Nephron (organoid): ENCODE measurements at regions not wholly inside any gene's neighbourhood (a gene's known extent, or its start where the extent isn't known, plus 50 kb on each side); places are given as distances from the start of the nearest gene placed in this dataset.

Experiments
- H3K27ac Mint-ChIP-seq, 3 experiments: 2 replicates each; pipeline ENCODE4 v1.8.0; 2020; ENCODE audit warnings: mixed read lengths in 3 of 3, mild to moderate bottlenecking in 2 of 3, moderate library complexity in 1 of 3
- H3K27me3 Mint-ChIP-seq: 2 replicates; pipeline ENCODE4 v1.8.0; 2021; ENCODE audit warnings: low read depth, mild to moderate bottlenecking, moderate library complexity, mixed read lengths
- H3K36me3 Mint-ChIP-seq: 2 replicates; pipeline ENCODE4 v1.8.0; 2020; ENCODE audit warnings: low read depth, mixed read lengths
- H3K4me1 Mint-ChIP-seq: 2 replicates; pipeline ENCODE4 v1.8.0; 2020; ENCODE audit warnings: mixed read lengths
- H3K4me3 Mint-ChIP-seq, 3 experiments: 2 replicates each; pipeline ENCODE4 v1.8.0; 2020; ENCODE audit warnings: mild to moderate bottlenecking in 3 of 3, mixed read lengths in 3 of 3, moderate library complexity in 2 of 3
- H3K9me3 Mint-ChIP-seq: 2 replicates; pipeline ENCODE4 v1.8.0; 2020; ENCODE audit warnings: mixed read lengths
- CTCF ChIP-seq, 3 experiments: fragments of 200-600 bp; sonication (generic); IDR thresholded peaks; one replicate each; pipeline ENCODE4 v1.5.0; 2021; ENCODE audit warnings: antibody characterized with exemption in 3 of 3; ENCODE audit not compliant: unreplicated experiment in 3 of 3

GRCh38 chr21:41048145-41048544 lies 119.8 kb upstream of the BACE2 start:
- peaks cover 14% of the 10 kb centered on the region for H3K27me3 Mint-ChIP-seq
- TF ChIP-seq CTCF (IDR thresholded peaks at IDR 0.05; ENCODE audit: unreplicated experiment in 3 of 3) = no peak

GRCh38 chr21:41048623-41049022 lies 119.3 kb upstream of the BACE2 start:
- H3K27ac Mint-ChIP-seq = no peak overlapping the region

More at GRCh38 chr21:41048145-41048544, 119.8 kb upstream of the BACE2 start:
- H3K36me3 Mint-ChIP-seq = no peaks in the 10 kb centered on the region
- H3K4me3 Mint-ChIP-seq = no peak overlapping the region
- H3K27ac Mint-ChIP-seq = no peak overlapping the region
- no peaks in the 10 kb centered on the region for H3K9me3 Mint-ChIP-seq
- H3K4me1 Mint-ChIP-seq = peaks cover 7% of the 10 kb centered on the region

GRCh38 chr21:41052820-41053555 lies 115.0 kb upstream of the BACE2 start:
- H3K4me3 Mint-ChIP-seq = no peak overlapping the region
- H3K36me3 Mint-ChIP-seq = no peaks in the 10 kb centered on the region
- peaks cover 9% of the 10 kb centered on the region for H3K4me1 Mint-ChIP-seq
- H3K27ac Mint-ChIP-seq = no peak overlapping the region
- no peak for TF ChIP-seq CTCF (IDR thresholded peaks at IDR 0.05; ENCODE audit: unreplicated experiment in 3 of 3)
- no peaks in the 10 kb centered on the region for H3K27me3 Mint-ChIP-seq
- H3K9me3 Mint-ChIP-seq = no peaks in the 10 kb centered on the region

More at GRCh38 chr21:41048623-41049022, 119.3 kb upstream of the BACE2 start:
- Mint-ChIP-seq H3K27me3 (peaks cover 14% of the 10 kb centered on the region), H3K4me3 (no peak overlapping the region), H3K4me1 (peaks cover 7% of the 10 kb centered on the region), H3K9me3 (no peaks in the 10 kb centered on the region), H3K36me3 (no peaks in the 10 kb centered on the region)
- no peak for TF ChIP-seq CTCF (IDR thresholded peaks at IDR 0.05; ENCODE audit: unreplicated experiment in 3 of 3)

- Mint-ChIP-seq H3K4me3 (no peak overlapping the region), H3K27ac (no peak overlapping the region), H3K27me3 (no peaks in the 10 kb centered on the region), H3K9me3 (peaks cover under 1% of the 10 kb centered on the region), H3K36me3 (no peaks in the 10 kb centered on the region), H3K4me1 (peaks cover 7% of the 10 kb centered on the region)
- no peak for TF ChIP-seq CTCF (IDR thresholded peaks at IDR 0.05; ENCODE audit: unreplicated experiment in 3 of 3)
Measured at GRCh38 chr21:41054018-41054578, 113.9 kb upstream of the BACE2 start.

- no peaks in the 10 kb centered on the region for H3K36me3 Mint-ChIP-seq
- no peaks in the 10 kb centered on the region for H3K27me3 Mint-ChIP-seq
- H3K4me3 Mint-ChIP-seq = no peak overlapping the region
- no peak for TF ChIP-seq CTCF (IDR thresholded peaks at IDR 0.05; ENCODE audit: unreplicated experiment in 3 of 3)
- peaks cover 18% of the 10 kb centered on the region for H3K4me1 Mint-ChIP-seq
- no peak overlapping the region for H3K27ac Mint-ChIP-seq
- H3K9me3 Mint-ChIP-seq = peaks cover 4% of the 10 kb centered on the region
Measured at GRCh38 chr21:41055266-41055665, 112.7 kb upstream of the BACE2 start.

GRCh38 chr21:41059871-41060270 lies 108.1 kb upstream of the BACE2 start:
- Mint-ChIP-seq H3K36me3 (no peaks in the 10 kb centered on the region), H3K4me1 (peaks cover 27% of the 10 kb centered on the region), H3K27me3 (no peaks in the 10 kb centered on the region), H3K9me3 (peaks cover 14% of the 10 kb centered on the region), H3K4me3 (no peak overlapping the region), H3K27ac (no peak overlapping the region)
- TF ChIP-seq CTCF (IDR thresholded peaks at IDR 0.05; ENCODE audit: unreplicated experiment in 3 of 3) = no peak
